Lung (tissue), 11 donors: ENCODE measurements at regions not wholly inside any gene's neighbourhood (a gene's known extent, or its start where the extent isn't known, plus 50 kb on each side); places are given as distances from the start of the nearest gene placed in this dataset.

Source experiments
- ATAC-seq: fragments of 200-7000 bp; cut with Tn5 transposase; one replicate; pipeline ENCODE4 v1.9.1; 2020; ENCODE audit warnings: moderate number of reproducible peaks; ENCODE audit not compliant: insufficient read depth, low FRiP score
- DNase-seq, 3 donors: peaks; one replicate each; pipeline ENCODE4 v3.0.0-alpha.2; 2013 to 2017
- H3K27ac ChIP-seq, 2 donors: one replicate each; pipeline ENCODE4 v1.5.1; 2013; ENCODE audit warnings: mild to moderate bottlenecking in 2 of 2, moderate library complexity in 2 of 2, control low read depth in 1 of 2, inconsistent platforms in 1 of 2, low read depth in 1 of 2, low read length in 1 of 2
- H3K27me3 ChIP-seq, 3 donors: one replicate each; pipeline ENCODE4 v1.5.1; 2013; ENCODE audit warnings: low read length in 2 of 3; ENCODE audit not compliant: control insufficient read depth in 3 of 3, insufficient read depth in 3 of 3
- H3K36me3 ChIP-seq, 4 donors: one replicate each; pipeline ENCODE4 v1.5.1; 2013; ENCODE audit warnings: low read length in 4 of 4, mild to moderate bottlenecking in 1 of 4, moderate library complexity in 1 of 4; ENCODE audit not compliant: control insufficient read depth in 4 of 4, insufficient read depth in 4 of 4
- H3K4me1 ChIP-seq, 5 donors: one replicate each; pipeline ENCODE4 v1.5.1; 2013; ENCODE audit warnings: low read length in 5 of 5, mild to moderate bottlenecking in 2 of 5, moderate library complexity in 1 of 5; ENCODE audit not compliant: control insufficient read depth in 5 of 5, insufficient read depth in 5 of 5
- H3K4me3 ChIP-seq: one replicate; pipeline ENCODE4 v1.5.1; 2013; ENCODE audit warnings: mild to moderate bottlenecking, control low read depth, moderate library complexity
- H3K9ac ChIP-seq, 2 donors: one replicate each; pipeline ENCODE4 v1.5.1; 2013; ENCODE audit warnings: low read length in 2 of 2, control low read depth in 1 of 2; ENCODE audit not compliant: insufficient read depth in 1 of 2
- H3K9me3 ChIP-seq, 4 donors: one replicate each; pipeline ENCODE4 v1.5.1; 2013; ENCODE audit warnings: low read length in 3 of 4, mild to moderate bottlenecking in 1 of 4, moderate library complexity in 1 of 4; ENCODE audit not compliant: control insufficient read depth in 4 of 4, insufficient read depth in 3 of 4
- WGBS, 2 donors: extraction: QIAGEN DNeasy Blood & Tissue Kit; methylation state at CpG; one replicate each; pipeline ENCODE4 v1.1.7; 2013; 5-methylcytosine and 5-hydroxymethylcytosine counted together
- TF ChIP-seq, protein P1 (sequence below): IDR thresholded peaks from 2 replicates; pipeline ENCODE4 v1.5.1; 2012; ENCODE audit warnings: mild to moderate bottlenecking; ENCODE audit errors: control extremely low read depth, extremely low read depth
- donor health status: control.
- donor health status: control.
- donor health status: Bipolar disorder and iron deficiency.
- donor health status: healthy.
- donor health status: DM: yes; HTN: yes; CAD: no.

GRCh38 chr2:239806276-239806675 is 218.9 kb downstream of the NDUFA10 start:
- ATAC-seq (no peak), DNase-seq (no peak)
- no peaks in the 10 kb centered on the region for H3K27me3 ChIP-seq
- WGBS, 2 donors: 94 to 95% methylated on average over 7 of the region's 7 CpGs
- no peak overlapping the region for H3K4me3 ChIP-seq
- H3K9me3 ChIP-seq: peaks cover 0 to 2% (median 0%) of the 10 kb centered on the region in 4 donors
- H3K27ac ChIP-seq: no peak overlapping the region
- TF ChIP-seq, protein P1, sequence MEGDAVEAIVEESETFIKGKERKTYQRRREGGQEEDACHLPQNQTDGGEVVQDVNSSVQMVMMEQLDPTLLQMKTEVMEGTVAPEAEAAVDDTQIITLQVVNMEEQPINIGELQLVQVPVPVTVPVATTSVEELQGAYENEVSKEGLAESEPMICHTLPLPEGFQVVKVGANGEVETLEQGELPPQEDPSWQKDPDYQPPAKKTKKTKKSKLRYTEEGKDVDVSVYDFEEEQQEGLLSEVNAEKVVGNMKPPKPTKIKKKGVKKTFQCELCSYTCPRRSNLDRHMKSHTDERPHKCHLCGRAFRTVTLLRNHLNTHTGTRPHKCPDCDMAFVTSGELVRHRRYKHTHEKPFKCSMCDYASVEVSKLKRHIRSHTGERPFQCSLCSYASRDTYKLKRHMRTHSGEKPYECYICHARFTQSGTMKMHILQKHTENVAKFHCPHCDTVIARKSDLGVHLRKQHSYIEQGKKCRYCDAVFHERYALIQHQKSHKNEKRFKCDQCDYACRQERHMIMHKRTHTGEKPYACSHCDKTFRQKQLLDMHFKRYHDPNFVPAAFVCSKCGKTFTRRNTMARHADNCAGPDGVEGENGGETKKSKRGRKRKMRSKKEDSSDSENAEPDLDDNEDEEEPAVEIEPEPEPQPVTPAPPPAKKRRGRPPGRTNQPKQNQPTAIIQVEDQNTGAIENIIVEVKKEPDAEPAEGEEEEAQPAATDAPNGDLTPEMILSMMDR: no peak
- peaks cover 0 to 4% (median under 1%) of the 10 kb centered on the region in 5 donors for H3K4me1 ChIP-seq
- H3K9ac ChIP-seq: no peak overlapping the region
- no peaks in the 10 kb centered on the region for H3K36me3 ChIP-seq

DNA sequence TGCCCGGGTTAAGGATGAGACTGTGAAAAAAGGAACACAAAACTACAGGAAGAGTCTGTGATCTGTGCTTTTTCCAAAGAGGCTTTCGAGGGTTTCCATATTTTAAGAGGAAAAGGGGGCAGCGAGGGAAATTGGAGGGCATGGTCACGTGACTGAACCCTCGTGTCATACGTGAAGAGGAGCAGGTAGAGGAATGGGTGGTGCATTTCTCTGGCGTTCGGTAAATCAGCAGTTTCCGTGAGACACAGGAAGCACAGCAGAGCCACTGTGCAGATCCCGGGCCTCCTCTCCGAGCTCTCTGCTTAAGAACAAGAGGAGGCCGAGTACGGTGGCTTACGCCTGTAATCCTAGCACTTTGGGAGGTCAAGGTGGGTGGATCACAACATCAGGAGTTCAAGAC is 219.7 kb downstream of the NDUFA10 start:
- TF ChIP-seq, protein P1: no peak
- Histone ChIP-seq H3K27ac (no peak overlapping the region), H3K4me1 (peaks cover 0 to 4% (median 0%) of the 10 kb centered on the region in 5 donors), H3K27me3 (no peaks in the 10 kb centered on the region), H3K4me3 (no peak overlapping the region), H3K9me3 (peaks cover 0 to 2% (median 0%) of the 10 kb centered on the region in 4 donors), H3K9ac (no peak overlapping the region), H3K36me3 (no peaks in the 10 kb centered on the region)
- DNase-seq (no peak), ATAC-seq (no peak)
- 81 to 93% methylated on average over 14 of the region's 14 CpGs for WGBS, 2 donors

- Histone ChIP-seq H3K27me3 (no peaks in the 10 kb centered on the region), H3K4me1 (peaks cover 0 to 4% (median 0%) of the 10 kb centered on the region in 5 donors), H3K9me3 (peaks cover 0 to 2% (median 0%) of the 10 kb centered on the region in 4 donors), H3K9ac (no peak overlapping the region), H3K27ac (no peak overlapping the region), H3K36me3 (no peaks in the 10 kb centered on the region), H3K4me3 (no peak overlapping the region)
- DNase-seq (no peak), ATAC-seq (no peak)
- TF ChIP-seq, protein P1: no peak
- WGBS, 2 donors: 94 to 95% methylated on average over 12 of the region's 12 CpGs
These were observed 220.2 kb downstream of the NDUFA10 start for GRCh38 chr2:239805043-239805329.
